K562 (cell line): ENCODE measurements at regions not wholly inside any gene's neighbourhood (a gene's known extent, or its start where the extent isn't known, plus 50 kb on each side); places are given as distances from the start of the nearest gene placed in this dataset.

Experiments used
- ATAC-seq: fragments of 200-7000 bp; cut with Tn5 transposase; 3 replicates; pipeline ENCODE4 v1.9.1; 2020; ENCODE audit warnings: moderate library complexity
- BruUV-seq: library from RNA; stranded (reverse); fragments of 400-500 nt; replicated peaks from 2 replicates; lab custom pipeline; 2021; lab: Mats Ljungman, UMichigan
- CTCF ChIA-PET: fragments of 300-600 bp; formaldehyde crosslinking; extraction: SDS; loops from one replicate; lab custom pipeline; 2021; ENCODE audit warnings: low intra/inter-chr PET ratio; lab: Yijun Ruan, JAX
- POLR2A ChIA-PET: fragments of 300-600, 350-650 bp; sonication (Branson Sonifier 250); formaldehyde crosslinking; extraction: SDS; loops from one replicate; lab custom pipeline; 2021; ENCODE audit warnings: antibody characterized with exemption, inconsistent platforms; lab: Yijun Ruan, JAX
- DNase-seq, 4 experiments: peaks; one replicate each; pipeline versions ENCODE4 v3.0.0 to v3.0.0-alpha.2; 2011 to 2018; ENCODE audit warnings: low spot score in 3 of 4, mixed read lengths in 3 of 4; ENCODE audit errors: extremely low read depth in 1 of 4
- FAIRE-seq: peaks from 2 replicates; lab custom pipeline; 2011; peaks lifted over from hg19 to GRCh38; lab: Jason Lieb, UNC
- H2AFZ ChIP-seq: 2 replicates; pipeline ENCODE4 v1.6.0; 2011; ENCODE audit warnings: low read depth, low read length, control low read depth, inconsistent platforms
- H3K27ac ChIP-seq: fragments of 200-600 bp; 3 replicates; pipeline ENCODE4 v1.8.0; 2011; ENCODE audit warnings: low read depth, mild to moderate bottlenecking, control low read depth, inconsistent platforms, low read length, moderate library complexity, mixed read lengths; ENCODE audit errors: extremely low read depth
- H3K27me3 ChIP-seq, 2 experiments: fragments of 300-600 bp in 1 of 2; 2 replicates in 1 of 2; 3 replicates in 1 of 2; pipeline versions ENCODE4 v1.6.0 to v1.8.0; 2011; ENCODE audit warnings: inconsistent platforms in 2 of 2, low read length in 2 of 2, mild to moderate bottlenecking in 1 of 2, mixed read lengths in 1 of 2, moderate library complexity in 1 of 2; ENCODE audit not compliant: control insufficient read depth in 2 of 2, insufficient read depth in 2 of 2
- H3K36me3 ChIP-seq: fragments of 300-600 bp; 3 replicates; pipeline ENCODE4 v1.8.0; 2011; ENCODE audit warnings: mild to moderate bottlenecking, low read length, inconsistent platforms; ENCODE audit not compliant: control insufficient read depth, insufficient read depth
- H3K4me1 ChIP-seq, 2 experiments: fragments of 200-600 bp in 1 of 2; replicated peaks in 1 of 2; 2 replicates in 1 of 2; 3 replicates in 1 of 2; pipeline versions ENCODE4 v1.5.1 to v1.8.0; 2011; ENCODE audit warnings: inconsistent platforms in 2 of 2, low read length in 2 of 2, mild to moderate bottlenecking in 1 of 2, mixed read lengths in 1 of 2, moderate library complexity in 1 of 2; ENCODE audit not compliant: control insufficient read depth in 2 of 2, insufficient read depth in 2 of 2
- H3K4me2 ChIP-seq: 2 replicates; pipeline ENCODE4 v1.6.1; 2011; ENCODE audit warnings: low read length, control low read depth, inconsistent platforms, mixed read lengths; ENCODE audit not compliant: insufficient read depth
- H3K4me3 ChIP-seq: fragments of 200-600 bp; sonication (generic), shearing (Covaris generic); 2 replicates; pipeline ENCODE4 v1.5.1; 2016; ENCODE audit warnings: control low read depth, inconsistent platforms
- H3K79me2 ChIP-seq: fragments of 200-600 bp; 3 replicates; pipeline ENCODE4 v1.8.0; 2011; ENCODE audit warnings: low read length, inconsistent platforms; ENCODE audit not compliant: control insufficient read depth, insufficient read depth
- H3K9ac ChIP-seq, 2 experiments: 2 replicates each; pipeline versions ENCODE4 v1.6.0 to v1.6.1; 2011; ENCODE audit warnings: low read depth in 2 of 2, low read length in 2 of 2, control low read depth in 1 of 2, inconsistent platforms in 1 of 2, mild to moderate bottlenecking in 1 of 2, mixed read lengths in 1 of 2; ENCODE audit not compliant: insufficient read depth in 1 of 2
- H3K9me1 ChIP-seq: one replicate; pipeline ENCODE4 v1.6.0; 2011; ENCODE audit warnings: inconsistent platforms, mild to moderate bottlenecking, low read length, moderate library complexity; ENCODE audit not compliant: control insufficient read depth, insufficient read depth
- H3K9me3 ChIP-seq: replicated peaks from 2 replicates; pipeline ENCODE4 v1.5.1; 2011; ENCODE audit warnings: low read depth, low read length, inconsistent platforms; ENCODE audit not compliant: control insufficient read depth, insufficient read depth
- H4K20me1 ChIP-seq: replicated peaks from 2 replicates; pipeline ENCODE4 v1.6.1; 2011; ENCODE audit warnings: low read length, inconsistent platforms, mixed read lengths; ENCODE audit not compliant: control insufficient read depth, insufficient read depth
- ASH1L ChIP-seq: fragments of 450-650 bp; IDR thresholded peaks from 2 replicates; pipeline ENCODE4 v1.6.1; 2018; ENCODE audit warnings: borderline replicate concordance, mild to moderate bottlenecking, low read depth; ENCODE audit not compliant: partially characterized antibody
- HOXB6 ChIP-seq: fragments of 250-450 bp; sonication (Bioruptor Pico); IDR thresholded peaks from 2 replicates; pipeline ENCODE4 v1.5.1; 2022; ENCODE audit warnings: mild to moderate bottlenecking, borderline replicate concordance
- RNF2 ChIP-seq: sonication (generic); IDR thresholded peaks from 2 replicates; pipeline ENCODE4 v1.6.1; 2016
- TSC22D4 ChIP-seq: fragments of 450-650 bp; IDR thresholded peaks from 2 replicates; pipeline ENCODE4 v1.6.1; 2016; ENCODE audit warnings: missing genetic modification characterization, missing biosample characterization, control low read depth
- YBX1 ChIP-seq: fragments of 450-650 bp; IDR thresholded peaks from 2 replicates; pipeline ENCODE4 v1.7.1; 2016; ENCODE audit warnings: mild to moderate bottlenecking
- WGBS: fragments of 100-300 bp; shearing (Covaris generic); methylation state at CpG from one replicate; pipeline ENCODE4 v1.1.6; 2016; ENCODE audit warnings: low coverage, mixed read lengths; ENCODE audit not compliant: insufficient coverage; ENCODE audit errors: missing lambda C conversion rate; 5-methylcytosine and 5-hydroxymethylcytosine counted together
- in situ Hi-C: fragments of 300-500 bp; cut with MboI; formaldehyde crosslinking; loops from 4 replicates; pipeline ENCODE4 v1.15.0; 2018; ENCODE audit warnings: inconsistent platforms, mixed read lengths
- intact Hi-C: fragments of 100-400 bp; cut with micrococcal nuclease; formaldehyde crosslinking; loops from 2 replicates; pipeline ENCODE4 v1.14.2; 2022
- TF ChIP-seq, protein P1 (sequence below): fragments of 450-650 bp; formaldehyde crosslinking; IDR thresholded peaks from 2 replicates; pipeline ENCODE4 v1.4.0; 2020; ENCODE audit warnings: mild to moderate bottlenecking, moderate library complexity
- TF ChIP-seq, protein P2 (sequence below): sonication (generic); formaldehyde crosslinking; IDR thresholded peaks from 2 replicates; pipeline ENCODE4 v1.8.0; 2022; ENCODE audit warnings: mild to moderate bottlenecking, missing genetic modification reagents

DNA sequence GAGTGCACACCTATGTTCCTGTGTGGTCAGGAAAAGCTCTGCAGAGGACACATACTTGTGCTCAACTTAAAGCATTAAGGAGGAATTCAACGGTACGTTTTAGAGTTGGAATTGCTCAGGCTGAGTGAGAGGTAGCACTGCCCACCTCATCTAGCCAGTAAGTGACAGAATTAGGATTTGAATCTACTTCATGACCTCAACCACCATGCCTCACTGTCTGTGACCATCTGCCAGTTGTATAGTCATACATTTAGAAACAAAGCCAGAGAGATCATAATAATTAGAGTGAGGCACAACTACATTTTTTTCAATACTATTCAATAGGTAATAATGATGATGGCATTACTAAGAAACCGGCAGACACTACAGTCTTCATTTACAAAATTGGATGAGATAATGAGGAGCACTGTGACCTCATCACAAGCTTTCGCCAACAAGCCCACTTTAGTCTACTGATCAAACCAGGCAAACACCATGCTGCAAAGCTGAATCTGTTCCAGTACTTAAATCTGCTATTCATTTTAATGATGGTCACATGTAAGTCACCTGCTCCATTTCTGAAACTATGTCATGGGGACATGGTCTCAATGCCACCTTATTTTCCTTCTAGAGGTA is 1018.4 kb downstream of the TMEM182 start:
- no peaks in the 10 kb centered on the region for H3K9me1 ChIP-seq
- intact Hi-C loops: no loop called here
- no peaks in the 10 kb centered on the region for H3K36me3 ChIP-seq
- no peak overlapping the region for H3K9ac ChIP-seq
- H3K4me2 ChIP-seq: no peak overlapping the region
- ATAC-seq: no peak
- in situ Hi-C loops: no loop called here
- H3K4me3 ChIP-seq: no peak overlapping the region
- DNase-seq: no peak
- no peaks in the 10 kb centered on the region for H3K27me3 ChIP-seq
- TF ChIP-seq, protein P1, sequence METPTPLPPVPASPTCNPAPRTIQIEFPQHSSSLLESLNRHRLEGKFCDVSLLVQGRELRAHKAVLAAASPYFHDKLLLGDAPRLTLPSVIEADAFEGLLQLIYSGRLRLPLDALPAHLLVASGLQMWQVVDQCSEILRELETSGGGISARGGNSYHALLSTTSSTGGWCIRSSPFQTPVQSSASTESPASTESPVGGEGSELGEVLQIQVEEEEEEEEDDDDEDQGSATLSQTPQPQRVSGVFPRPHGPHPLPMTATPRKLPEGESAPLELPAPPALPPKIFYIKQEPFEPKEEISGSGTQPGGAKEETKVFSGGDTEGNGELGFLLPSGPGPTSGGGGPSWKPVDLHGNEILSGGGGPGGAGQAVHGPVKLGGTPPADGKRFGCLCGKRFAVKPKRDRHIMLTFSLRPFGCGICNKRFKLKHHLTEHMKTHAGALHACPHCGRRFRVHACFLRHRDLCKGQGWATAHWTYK (CRISPR knock-in tag): no peak
- TF ChIP-seq RNF2: no peak
- no peak for TF ChIP-seq ASH1L
- TF ChIP-seq YBX1: no peak
- TF ChIP-seq, protein P2, sequence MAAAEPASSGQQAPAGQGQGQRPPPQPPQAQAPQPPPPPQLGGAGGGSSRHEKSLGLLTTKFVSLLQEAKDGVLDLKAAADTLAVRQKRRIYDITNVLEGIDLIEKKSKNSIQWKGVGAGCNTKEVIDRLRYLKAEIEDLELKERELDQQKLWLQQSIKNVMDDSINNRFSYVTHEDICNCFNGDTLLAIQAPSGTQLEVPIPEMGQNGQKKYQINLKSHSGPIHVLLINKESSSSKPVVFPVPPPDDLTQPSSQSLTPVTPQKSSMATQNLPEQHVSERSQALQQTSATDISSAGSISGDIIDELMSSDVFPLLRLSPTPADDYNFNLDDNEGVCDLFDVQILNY (CRISPR knock-in tag): no peak
- no peak for TF ChIP-seq HOXB6
- TF ChIP-seq TSC22D4 (tag): no peak
- TF ChIP-seq, all 486 proteins: peak for 0
- no peak overlapping the region for H3K27ac ChIP-seq
- whole genome bisulfite sequencing: 6% methylated on average over 4 of the region's 4 CpGs
- no peak for FAIRE-seq
- H3K4me1 ChIP-seq: no peaks in the 10 kb centered on the region
- no TSS peak for BruUV-seq
- H4K20me1 ChIP-seq: no peaks in the 10 kb centered on the region
- H3K79me2 ChIP-seq: no peaks in the 10 kb centered on the region
- POLR2A ChIA-PET: no interaction called here
- no peak overlapping the region for H2AFZ ChIP-seq
- CTCF ChIA-PET: no interaction called here
- H3K9me3 ChIP-seq: no peaks in the 10 kb centered on the region
